Right atrium auricular region (tissue), 2 donors: ENCODE measurements at regions not wholly inside any gene's neighbourhood (a gene's known extent, or its start where the extent isn't known, plus 50 kb on each side); places are given as distances from the start of the nearest gene placed in this dataset.

Source experiments
- DNase-seq: peaks from one replicate; pipeline ENCODE4 v3.0.0-alpha.2; 2019; ENCODE audit warnings: low spot score
- H3K27ac ChIP-seq, 2 donors: fragments of 200-600 bp; sonication (generic); 1 replicate in 1 of 2; 2 replicates in 1 of 2; pipeline ENCODE4 v1.5.1; 2016 to 2019
- H3K27me3 ChIP-seq, 2 donors: fragments of 200-600 bp; sonication (generic); one replicate each; pipeline versions ENCODE4 v1.5.1 to v1.6.0; 2017 to 2019
- H3K36me3 ChIP-seq: fragments of 200-600 bp; sonication (generic); one replicate; pipeline ENCODE4 v1.5.1; 2016
- H3K4me1 ChIP-seq, 2 donors: fragments of 200-600 bp; sonication (generic); one replicate each; pipeline versions ENCODE4 v1.5.1 to v1.6.0; 2017 to 2019
- H3K4me3 ChIP-seq, 2 donors: fragments of 200-600 bp; sonication (generic); 1 replicate in 1 of 2; 2 replicates in 1 of 2; pipeline ENCODE4 v1.5.1; 2017 to 2019; ENCODE audit warnings: mild to moderate bottlenecking in 1 of 2, moderate library complexity in 1 of 2
- H3K9me3 ChIP-seq, 2 donors: fragments of 200-600 bp; sonication (generic); one replicate each; pipeline ENCODE4 v1.5.1; 2019
- TF ChIP-seq, protein P1 (sequence below), 2 donors: fragments of 200-600 bp; sonication (generic); IDR thresholded peaks; one replicate each; pipeline ENCODE4 v1.5.1; 2019; ENCODE audit warnings: antibody characterized with exemption in 2 of 2

DNA sequence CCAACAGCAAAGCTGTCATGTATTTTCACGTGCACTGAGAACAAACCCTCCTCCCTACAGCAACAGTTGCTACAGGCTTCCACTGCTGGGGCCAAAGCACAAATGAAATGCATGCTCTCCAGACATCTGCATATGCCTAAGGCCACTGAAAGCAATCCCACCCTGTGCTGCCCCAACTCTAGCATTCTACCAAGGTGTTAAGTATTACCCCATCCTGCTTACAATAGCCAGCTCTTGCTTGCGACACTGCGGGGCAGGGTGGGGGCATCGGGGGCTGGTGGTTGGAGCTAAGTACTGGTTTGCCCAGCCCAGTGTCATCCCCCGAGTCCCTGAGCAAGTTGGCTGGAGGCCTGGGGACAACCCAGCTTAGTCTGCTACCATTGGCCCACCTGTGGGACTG is 742.5 kb downstream of the TDRD15 start:
- H3K27ac ChIP-seq, result no peak overlapping the region

DNA sequence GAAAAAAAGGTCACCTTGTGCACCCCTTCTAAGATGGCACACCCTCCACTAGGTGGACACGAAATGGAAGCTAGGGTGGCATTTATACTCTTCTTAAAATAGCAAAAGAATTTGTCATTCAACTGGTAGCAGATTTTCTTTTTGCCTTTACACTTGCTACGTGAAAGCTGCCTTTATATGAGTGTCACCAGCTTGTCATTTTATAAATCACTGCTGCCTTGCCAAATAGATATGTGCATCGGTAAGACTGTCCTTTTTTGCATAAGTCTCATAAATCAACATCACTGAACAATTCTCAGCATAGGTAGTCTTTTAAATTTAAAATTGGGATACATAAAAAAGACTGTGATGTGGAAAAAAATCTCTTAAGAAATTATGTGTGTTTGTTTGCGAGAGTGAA is 764.1 kb downstream of the TDRD15 start:
- H3K9me3 ChIP-seq, result no peaks in the 10 kb centered on the region
- no peaks in the 10 kb centered on the region for H3K4me1 ChIP-seq
- no peaks in the 10 kb centered on the region for H3K36me3 ChIP-seq
- no peak overlapping the region for H3K4me3 ChIP-seq
- no peak for DNase-seq
- TF ChIP-seq, protein P1, sequence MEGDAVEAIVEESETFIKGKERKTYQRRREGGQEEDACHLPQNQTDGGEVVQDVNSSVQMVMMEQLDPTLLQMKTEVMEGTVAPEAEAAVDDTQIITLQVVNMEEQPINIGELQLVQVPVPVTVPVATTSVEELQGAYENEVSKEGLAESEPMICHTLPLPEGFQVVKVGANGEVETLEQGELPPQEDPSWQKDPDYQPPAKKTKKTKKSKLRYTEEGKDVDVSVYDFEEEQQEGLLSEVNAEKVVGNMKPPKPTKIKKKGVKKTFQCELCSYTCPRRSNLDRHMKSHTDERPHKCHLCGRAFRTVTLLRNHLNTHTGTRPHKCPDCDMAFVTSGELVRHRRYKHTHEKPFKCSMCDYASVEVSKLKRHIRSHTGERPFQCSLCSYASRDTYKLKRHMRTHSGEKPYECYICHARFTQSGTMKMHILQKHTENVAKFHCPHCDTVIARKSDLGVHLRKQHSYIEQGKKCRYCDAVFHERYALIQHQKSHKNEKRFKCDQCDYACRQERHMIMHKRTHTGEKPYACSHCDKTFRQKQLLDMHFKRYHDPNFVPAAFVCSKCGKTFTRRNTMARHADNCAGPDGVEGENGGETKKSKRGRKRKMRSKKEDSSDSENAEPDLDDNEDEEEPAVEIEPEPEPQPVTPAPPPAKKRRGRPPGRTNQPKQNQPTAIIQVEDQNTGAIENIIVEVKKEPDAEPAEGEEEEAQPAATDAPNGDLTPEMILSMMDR (IDR thresholded peaks at IDR 0.05), result no peak
- no peak overlapping the region for H3K27ac ChIP-seq
- H3K27me3 ChIP-seq, result no peaks in the 10 kb centered on the region

More for the DNA sequence above, 742.5 kb downstream of the TDRD15 start:
- TF ChIP-seq, protein P1 (IDR thresholded peaks at IDR 0.05), result no peak
- Histone ChIP-seq H3K27me3 (no peaks in the 10 kb centered on the region), H3K4me1 (no peaks in the 10 kb centered on the region), H3K9me3 (no peaks in the 10 kb centered on the region), H3K36me3 (no peaks in the 10 kb centered on the region), H3K4me3 (no peak overlapping the region)
- no peak for DNase-seq

DNA sequence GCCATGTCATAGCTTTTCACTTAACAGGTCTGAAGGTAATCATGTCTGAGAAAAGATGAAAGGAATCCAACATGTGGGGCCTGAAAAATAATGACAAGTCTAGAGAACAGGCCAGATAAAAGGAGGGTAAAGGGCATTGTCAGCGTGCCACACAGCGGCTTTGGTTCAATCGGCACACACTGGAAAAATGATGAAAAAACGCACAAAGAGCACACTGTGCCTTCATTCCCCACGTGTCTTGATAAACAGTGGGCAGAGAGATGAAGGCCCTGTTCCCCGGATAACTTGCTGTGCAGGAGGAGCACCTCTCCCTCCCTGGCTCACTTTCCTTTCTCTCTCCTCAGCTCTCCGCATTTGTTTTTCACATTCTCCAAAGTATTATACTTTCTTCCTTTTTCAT is 766.3 kb downstream of the TDRD15 start:
- Histone ChIP-seq H3K9me3 (no peaks in the 10 kb centered on the region), H3K4me3 (no peak overlapping the region), H3K4me1 (no peaks in the 10 kb centered on the region), H3K27ac (no peak overlapping the region), H3K27me3 (no peaks in the 10 kb centered on the region), H3K36me3 (no peaks in the 10 kb centered on the region)
- DNase-seq, result no peak
- TF ChIP-seq, protein P1 (IDR thresholded peaks at IDR 0.05), result no peak

DNA sequence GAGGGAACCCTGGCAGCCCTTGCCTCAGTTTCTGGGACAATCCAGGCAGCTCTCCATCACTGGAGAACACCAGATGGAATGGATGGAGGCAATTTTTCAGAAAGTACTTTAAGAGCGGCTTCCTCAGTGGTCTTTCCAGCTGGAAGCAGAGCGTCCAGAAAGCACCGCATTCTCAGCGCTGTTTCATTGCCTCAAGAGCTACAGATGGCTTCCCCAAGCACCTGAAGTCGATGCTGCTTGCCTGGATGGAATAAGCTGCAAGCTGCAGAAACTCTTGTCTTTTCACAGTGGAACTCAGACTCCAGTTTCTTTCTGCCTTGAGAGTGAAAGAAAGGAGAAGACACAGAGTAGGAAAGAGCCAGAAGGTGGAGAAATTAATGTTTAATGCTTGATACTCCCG is 766.9 kb downstream of the TDRD15 start:
- Histone ChIP-seq H3K4me3 (no peak overlapping the region), H3K27ac (no peak overlapping the region)
- no peak for DNase-seq

DNA sequence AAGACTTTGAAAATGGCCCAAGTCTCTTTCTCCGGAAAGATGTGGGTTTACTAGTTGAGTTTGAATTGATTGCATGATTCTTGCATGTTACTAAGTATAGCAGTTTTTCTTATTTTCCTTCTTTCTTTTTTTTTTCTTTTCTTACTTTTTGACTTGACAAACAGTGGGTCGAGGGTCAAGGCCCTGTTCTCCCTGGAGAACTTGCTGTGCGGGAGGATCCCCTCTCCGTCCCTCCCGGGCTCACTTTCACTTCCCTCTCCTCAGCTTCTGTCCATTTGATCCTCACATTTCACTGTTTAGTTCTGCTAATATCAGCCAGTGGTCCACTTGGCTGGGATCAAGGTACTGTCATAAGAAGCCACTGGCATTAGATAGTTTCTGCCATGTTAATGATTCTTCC is 767.4 kb downstream of the TDRD15 start:
- TF ChIP-seq, protein P1 (IDR thresholded peaks at IDR 0.05), result no peak
- H3K9me3 ChIP-seq, result no peaks in the 10 kb centered on the region
- no peak for DNase-seq
- H3K27me3 ChIP-seq, result no peaks in the 10 kb centered on the region
- no peak overlapping the region for H3K4me3 ChIP-seq
- H3K36me3 ChIP-seq, result no peaks in the 10 kb centered on the region
- no peaks in the 10 kb centered on the region for H3K4me1 ChIP-seq
- H3K27ac ChIP-seq, result no peak overlapping the region

More for the DNA sequence above, 766.9 kb downstream of the TDRD15 start:
- TF ChIP-seq, protein P1 (IDR thresholded peaks at IDR 0.05), result no peak
- no peaks in the 10 kb centered on the region for H3K27me3 ChIP-seq
- no peaks in the 10 kb centered on the region for H3K9me3 ChIP-seq
- no peaks in the 10 kb centered on the region for H3K36me3 ChIP-seq
- H3K4me1 ChIP-seq, result no peaks in the 10 kb centered on the region

DNA sequence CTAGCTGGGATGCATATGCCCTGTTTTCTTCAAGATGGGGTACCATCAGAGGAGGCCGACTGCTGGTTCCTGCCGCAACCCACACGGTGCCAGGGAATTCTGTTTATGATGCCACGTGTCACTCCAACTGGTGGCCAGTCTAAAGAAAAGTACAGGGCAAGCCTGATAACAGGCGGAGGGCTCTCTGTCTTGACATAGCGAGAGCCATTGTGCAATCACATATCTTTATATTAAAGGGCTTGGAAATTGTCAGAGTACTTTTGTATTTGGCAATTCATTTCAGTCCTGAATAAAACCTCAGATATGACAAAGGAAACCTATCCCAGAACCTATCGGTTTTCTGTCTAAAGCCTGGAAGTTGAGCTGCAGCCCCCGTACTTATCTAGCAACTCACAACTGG is 768.4 kb downstream of the TDRD15 start:
- no peaks in the 10 kb centered on the region for H3K9me3 ChIP-seq
- H3K27ac ChIP-seq, result no peak overlapping the region
- no peaks in the 10 kb centered on the region for H3K4me1 ChIP-seq
- H3K27me3 ChIP-seq, result no peaks in the 10 kb centered on the region
- no peak overlapping the region for H3K4me3 ChIP-seq
- TF ChIP-seq, protein P1 (IDR thresholded peaks at IDR 0.05), result no peak
- DNase-seq, result no peak
- no peaks in the 10 kb centered on the region for H3K36me3 ChIP-seq
